AG04450 (cell line): ENCODE measurements at regions not wholly inside any gene's neighbourhood (a gene's known extent, or its start where the extent isn't known, plus 50 kb on each side); places are given as distances from the start of the nearest gene placed in this dataset.

ENCODE experiments used
- CTCF ChIA-PET: fragments of 300-600, 350-600 bp; formaldehyde crosslinking; extraction: SDS; loops from one replicate; lab custom pipeline; 2022; ENCODE audit warnings: antibody characterized with exemption, inconsistent platforms; lab: Charles Lee
- POLR2A ChIA-PET: fragments of 350-600 bp; formaldehyde crosslinking; extraction: SDS; loops from one replicate; lab custom pipeline; 2021; ENCODE audit warnings: antibody characterized with exemption, inconsistent platforms; lab: Yijun Ruan, JAX
- DNase-seq: peaks from one replicate; pipeline ENCODE4 v3.0.0-alpha.2; 2011; ENCODE audit warnings: low read depth, low spot score
- H3K27ac ChIP-seq: one replicate; pipeline ENCODE4 v1.5.1; 2012; ENCODE audit warnings: low read depth, low read length, control low read depth
- H3K27me3 ChIP-seq: one replicate; pipeline ENCODE4 v1.6.0; 2012; ENCODE audit warnings: low read length; ENCODE audit not compliant: control insufficient read depth, insufficient read depth
- H3K4me3 ChIP-seq: 2 replicates; pipeline ENCODE4 v1.5.1; 2011; ENCODE audit warnings: mild to moderate bottlenecking, low read depth, low read length, control low read depth
- H3K9me3 ChIP-seq: 2 replicates; pipeline ENCODE4 v1.5.1; 2012; ENCODE audit warnings: low read length; ENCODE audit not compliant: control insufficient read depth, insufficient read depth
- TF ChIP-seq, protein P1 (sequence below): IDR thresholded peaks from 2 replicates; pipeline ENCODE4 v1.5.1; 2011; ENCODE audit warnings: low read depth, low read length, control low read depth, inconsistent platforms

DNA sequence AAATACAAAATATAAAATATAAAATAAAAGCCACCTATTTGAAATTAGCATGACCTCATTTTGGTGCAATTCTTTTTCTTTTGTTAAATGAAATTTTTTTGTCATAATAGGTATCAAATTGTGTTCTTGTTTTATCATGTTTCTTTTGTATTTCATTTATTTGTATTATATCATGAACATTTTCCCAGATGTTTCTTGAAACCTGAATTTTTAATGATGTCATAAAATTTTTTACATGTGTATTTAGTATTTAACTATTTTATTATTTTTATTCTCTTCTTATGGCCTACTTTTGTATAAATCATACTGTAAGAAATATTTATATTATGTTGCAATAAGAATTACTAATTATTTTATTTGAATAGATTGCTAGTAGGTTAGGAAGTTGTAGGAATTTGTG lies 361.7 kb downstream of the TMEM161B start:
- ChIA-PET CTCF (no interaction called here), POLR2A (no interaction called here)
- TF ChIP-seq, protein P1, sequence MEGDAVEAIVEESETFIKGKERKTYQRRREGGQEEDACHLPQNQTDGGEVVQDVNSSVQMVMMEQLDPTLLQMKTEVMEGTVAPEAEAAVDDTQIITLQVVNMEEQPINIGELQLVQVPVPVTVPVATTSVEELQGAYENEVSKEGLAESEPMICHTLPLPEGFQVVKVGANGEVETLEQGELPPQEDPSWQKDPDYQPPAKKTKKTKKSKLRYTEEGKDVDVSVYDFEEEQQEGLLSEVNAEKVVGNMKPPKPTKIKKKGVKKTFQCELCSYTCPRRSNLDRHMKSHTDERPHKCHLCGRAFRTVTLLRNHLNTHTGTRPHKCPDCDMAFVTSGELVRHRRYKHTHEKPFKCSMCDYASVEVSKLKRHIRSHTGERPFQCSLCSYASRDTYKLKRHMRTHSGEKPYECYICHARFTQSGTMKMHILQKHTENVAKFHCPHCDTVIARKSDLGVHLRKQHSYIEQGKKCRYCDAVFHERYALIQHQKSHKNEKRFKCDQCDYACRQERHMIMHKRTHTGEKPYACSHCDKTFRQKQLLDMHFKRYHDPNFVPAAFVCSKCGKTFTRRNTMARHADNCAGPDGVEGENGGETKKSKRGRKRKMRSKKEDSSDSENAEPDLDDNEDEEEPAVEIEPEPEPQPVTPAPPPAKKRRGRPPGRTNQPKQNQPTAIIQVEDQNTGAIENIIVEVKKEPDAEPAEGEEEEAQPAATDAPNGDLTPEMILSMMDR = no peak
- no peak overlapping the region for H3K4me3 ChIP-seq
- H3K27me3 ChIP-seq = no peaks in the 10 kb centered on the region
- no peak overlapping the region for H3K27ac ChIP-seq
- no peak for DNase-seq
- no peaks in the 10 kb centered on the region for H3K9me3 ChIP-seq

DNA sequence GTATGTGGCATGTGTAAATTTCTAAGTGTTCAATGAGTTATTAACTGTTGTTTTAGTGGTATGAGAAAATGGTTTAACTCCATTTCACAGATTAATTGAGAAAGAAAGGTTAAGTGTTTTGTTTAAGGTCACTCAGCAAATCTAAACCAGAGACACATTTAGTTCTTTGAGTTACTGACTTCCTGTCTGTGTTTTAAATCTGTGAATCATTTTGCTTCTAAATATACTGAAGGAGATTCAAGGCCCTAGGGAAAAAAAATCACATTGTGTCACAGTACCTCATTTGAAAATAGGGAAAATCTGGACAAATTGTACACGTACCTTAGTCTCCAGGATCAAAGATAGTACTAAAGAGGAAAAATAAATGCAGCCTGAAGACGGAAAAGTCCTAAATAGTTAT lies 368.2 kb downstream of the TMEM161B start:
- ChIA-PET CTCF (no interaction called here), POLR2A (no interaction called here)
- H3K27me3 ChIP-seq = no peaks in the 10 kb centered on the region
- TF ChIP-seq, protein P1 = no peak
- no peak overlapping the region for H3K4me3 ChIP-seq
- no peaks in the 10 kb centered on the region for H3K9me3 ChIP-seq
- DNase-seq = no peak
- H3K27ac ChIP-seq = no peak overlapping the region

DNA sequence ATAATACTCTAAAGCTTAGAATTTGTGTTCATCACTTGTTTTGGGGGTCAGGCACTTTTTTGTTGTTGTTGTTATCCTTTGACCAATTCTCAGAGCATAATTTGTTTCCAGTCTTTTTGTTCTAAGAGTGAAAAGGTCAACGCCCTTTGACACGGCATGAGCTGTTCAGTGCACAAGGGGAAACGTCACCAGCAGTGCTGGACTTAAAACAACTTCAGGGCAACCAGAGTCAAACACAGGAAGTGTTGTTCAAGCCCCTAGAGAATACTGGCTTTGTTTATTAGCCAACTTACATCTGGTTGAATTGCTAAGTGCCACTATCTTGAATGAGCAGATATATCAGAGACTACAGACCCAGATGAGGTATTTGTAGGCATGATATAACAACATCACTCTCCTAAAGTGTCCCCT lies 368.9 kb downstream of the TMEM161B start:
- CTCF ChIA-PET = no interaction called here
- no peaks in the 10 kb centered on the region for H3K9me3 ChIP-seq

DNA sequence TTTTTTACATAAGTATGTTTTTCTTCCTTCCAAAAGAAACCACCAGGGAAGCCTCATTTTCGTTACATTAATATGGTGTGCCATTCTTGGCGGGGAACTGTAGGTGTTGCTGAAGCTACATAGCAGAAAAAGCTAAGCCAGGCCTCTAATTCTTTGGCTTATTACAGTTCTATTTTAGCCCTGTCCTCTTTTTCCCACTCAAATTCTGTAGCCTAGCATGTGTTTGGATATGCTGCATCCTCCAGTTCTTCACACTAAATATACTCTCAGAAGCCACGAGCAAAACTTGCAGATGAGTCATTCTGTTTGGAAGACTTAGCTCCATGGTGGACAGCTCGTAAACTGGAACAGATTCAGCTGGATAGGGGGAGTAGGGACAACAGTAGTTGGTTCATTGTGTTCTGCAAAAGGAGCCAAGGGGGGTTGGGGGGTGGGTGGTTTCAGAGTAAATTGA lies 369.4 kb downstream of the TMEM161B start:
- no peak overlapping the region for H3K27ac ChIP-seq
- H3K27me3 ChIP-seq = no peaks in the 10 kb centered on the region
- DNase-seq = no peak
- CTCF ChIA-PET = no interaction called here
- TF ChIP-seq, protein P1 = no peak
- no peak overlapping the region for H3K4me3 ChIP-seq
- no peaks in the 10 kb centered on the region for H3K9me3 ChIP-seq
- POLR2A ChIA-PET = no interaction called here

More for the DNA sequence above, 368.9 kb downstream of the TMEM161B start:
- TF ChIP-seq, protein P1 = no peak
- H3K27me3 ChIP-seq = no peaks in the 10 kb centered on the region
- no peak overlapping the region for H3K4me3 ChIP-seq
- no peak for DNase-seq
- POLR2A ChIA-PET = no interaction called here
- no peak overlapping the region for H3K27ac ChIP-seq

DNA sequence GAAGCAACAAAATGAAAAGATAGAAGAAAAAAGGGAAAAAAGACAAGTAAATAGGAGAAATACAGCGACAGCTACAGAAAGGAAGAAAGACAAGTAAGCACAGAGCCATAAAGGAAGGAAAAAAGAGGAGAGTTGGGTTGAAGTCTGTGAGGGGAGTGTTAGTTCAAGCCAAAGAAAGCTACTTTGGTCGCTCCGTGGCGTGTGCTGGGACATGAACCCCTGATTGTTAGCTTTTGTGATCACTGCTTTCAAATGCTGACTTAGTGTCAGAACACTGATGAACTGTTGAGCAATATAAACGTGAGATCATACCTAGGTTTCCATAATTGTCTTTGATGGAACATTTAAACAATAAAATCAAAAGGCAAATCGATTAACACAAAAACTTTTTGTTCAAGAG lies 370.1 kb downstream of the TMEM161B start:
- H3K9me3 ChIP-seq = no peaks in the 10 kb centered on the region; the same call in 1 of the 2 replicates
- no peak overlapping the region for H3K4me3 ChIP-seq
- no peaks in the 10 kb centered on the region for H3K27me3 ChIP-seq
- no peak overlapping the region for H3K27ac ChIP-seq
- TF ChIP-seq, protein P1 = no peak
- no peak for DNase-seq
- ChIA-PET CTCF (no interaction called here), POLR2A (no interaction called here)
